HL-60/S4 treated with retinoic acid at 250 ng/mL for 4 days and 3 days (cell line): ENCODE measurements at regions not wholly inside any gene's neighbourhood (a gene's known extent, or its start where the extent isn't known, plus 50 kb on each side); places are given as distances from the start of the nearest gene placed in this dataset.
"Not testable (repeated sequence)": the region's sequence is repeated elsewhere in the genome, so short reads cannot be mapped to it uniquely, and the experiment has no call there.

Source experiments
- in situ Hi-C: fragments of 300-500 bp; cut with MboI; formaldehyde crosslinking; loops from 2 replicates; pipeline ENCODE4 v1.7.0; 2022; ENCODE audit warnings: low sequenced_read_pairs

- in situ Hi-C loops: no loop called here
Observed at GRCh38 chr4:164536814-164537213, 217.1 kb upstream of the SMIM31 start.

GRCh38 chr4:164538097-164538496 lies 215.8 kb upstream of the SMIM31 start:
- in situ Hi-C loops: no loop called here

- in situ Hi-C loops: no loop called here
Observed at GRCh38 chr4:164540987-164541386, 212.9 kb upstream of the SMIM31 start.

GRCh38 chr4:164542431-164542830 lies 211.5 kb upstream of the SMIM31 start:
- in situ Hi-C loops: no loop called here

DNA sequence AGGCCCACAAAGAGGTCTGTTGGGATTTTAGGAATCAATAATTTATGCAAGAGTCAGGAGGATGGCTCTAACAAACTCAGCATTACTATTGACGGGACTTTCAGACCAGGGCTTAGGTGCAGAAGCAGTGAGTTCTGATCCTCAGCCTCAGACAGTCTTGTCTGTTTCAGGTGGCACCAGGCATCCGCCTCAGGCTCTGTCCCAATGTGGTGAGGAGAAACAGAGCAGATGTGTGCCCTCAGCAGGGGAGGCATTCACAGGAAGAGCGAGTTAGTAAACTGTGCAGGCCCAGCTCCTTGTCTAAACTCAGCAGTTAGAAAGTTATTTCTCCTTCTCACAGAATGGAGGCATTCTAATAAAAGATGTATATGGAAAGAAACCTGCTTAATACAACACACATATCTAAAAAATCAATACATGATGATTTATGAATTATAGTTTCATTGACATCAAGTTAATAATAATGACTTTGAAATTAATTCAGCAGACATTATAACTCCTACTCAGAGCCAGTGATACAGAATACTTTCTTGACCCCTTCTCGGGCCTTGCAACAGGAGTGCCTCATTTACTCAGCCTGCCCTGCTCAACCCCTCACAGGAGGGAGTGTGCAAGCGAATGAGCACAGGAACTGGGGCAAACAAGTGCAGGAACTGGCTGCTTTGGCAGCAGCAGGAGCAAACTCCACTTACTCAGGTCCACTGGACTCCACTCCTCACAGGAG lies 202.8 kb upstream of the SMIM31 start:
- in situ Hi-C loops: no loop called here

DNA sequence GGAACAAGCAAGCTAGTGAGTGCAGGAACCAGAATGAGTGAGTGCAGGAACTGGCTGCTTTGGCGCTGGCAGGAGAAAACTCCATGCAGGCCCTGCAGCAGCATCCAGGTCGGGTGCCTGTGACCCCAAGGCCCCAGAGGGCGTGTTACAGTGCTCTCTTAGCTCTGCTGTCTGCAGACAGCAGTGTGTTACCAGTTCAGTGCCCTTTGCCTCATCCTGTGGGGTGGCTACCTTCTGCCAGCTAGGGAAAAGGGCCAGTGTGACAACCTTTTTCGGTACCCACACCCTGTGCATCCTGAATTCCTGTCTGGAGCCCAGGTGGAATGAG lies 202.3 kb upstream of the SMIM31 start:
- in situ Hi-C loops: no loop called here

GRCh38 chr4:164571593-164572390 lies 182.1 kb upstream of the SMIM31 start:
- in situ Hi-C loops: no loop called here

- in situ Hi-C loops: no loop called here
Observed at GRCh38 chr4:164572877-164573279, 181.1 kb upstream of the SMIM31 start.

GRCh38 chr4:164575861-164576260 lies 178.1 kb upstream of the SMIM31 start:
- in situ Hi-C loops: no loop called here

DNA sequence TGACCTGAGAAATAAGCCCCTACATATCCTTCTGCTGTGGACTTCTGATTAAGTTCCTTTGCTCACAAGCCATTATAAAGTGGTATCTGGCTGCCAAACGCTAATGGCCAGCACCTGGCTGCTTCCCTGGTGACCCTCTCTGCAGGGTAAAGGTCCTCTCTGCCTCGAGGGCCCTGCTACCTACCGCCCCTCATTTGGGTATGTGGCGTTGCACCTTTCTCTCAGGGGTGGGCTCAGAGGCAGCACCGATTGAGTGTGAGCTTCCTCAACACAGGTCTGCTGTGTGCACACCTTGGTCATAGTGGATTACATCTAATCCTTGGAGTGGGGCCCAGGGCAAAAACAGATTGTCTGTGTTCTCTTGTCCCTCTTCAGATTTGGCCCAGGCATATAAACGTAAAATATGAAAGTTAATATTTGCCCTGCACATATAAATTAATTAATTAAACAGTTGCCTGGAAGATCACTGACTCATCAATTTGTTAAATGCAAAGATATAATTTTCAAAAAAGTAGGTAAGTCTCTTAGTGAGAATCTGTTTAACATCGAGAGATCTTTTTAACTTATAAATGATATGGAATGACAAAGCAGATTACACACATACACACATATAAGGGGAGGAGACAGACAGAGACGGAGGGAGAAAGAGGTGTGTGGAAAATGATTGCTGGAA lies 174.5 kb upstream of the SMIM31 start:
- in situ Hi-C loops: no loop called here

- in situ Hi-C loops: no loop called here
Observed at GRCh38 chr4:164591666-164592065, 162.3 kb upstream of the SMIM31 start.

GRCh38 chr4:164595751-164596150 lies 158.2 kb upstream of the SMIM31 start:
- in situ Hi-C loops: no loop called here

DNA sequence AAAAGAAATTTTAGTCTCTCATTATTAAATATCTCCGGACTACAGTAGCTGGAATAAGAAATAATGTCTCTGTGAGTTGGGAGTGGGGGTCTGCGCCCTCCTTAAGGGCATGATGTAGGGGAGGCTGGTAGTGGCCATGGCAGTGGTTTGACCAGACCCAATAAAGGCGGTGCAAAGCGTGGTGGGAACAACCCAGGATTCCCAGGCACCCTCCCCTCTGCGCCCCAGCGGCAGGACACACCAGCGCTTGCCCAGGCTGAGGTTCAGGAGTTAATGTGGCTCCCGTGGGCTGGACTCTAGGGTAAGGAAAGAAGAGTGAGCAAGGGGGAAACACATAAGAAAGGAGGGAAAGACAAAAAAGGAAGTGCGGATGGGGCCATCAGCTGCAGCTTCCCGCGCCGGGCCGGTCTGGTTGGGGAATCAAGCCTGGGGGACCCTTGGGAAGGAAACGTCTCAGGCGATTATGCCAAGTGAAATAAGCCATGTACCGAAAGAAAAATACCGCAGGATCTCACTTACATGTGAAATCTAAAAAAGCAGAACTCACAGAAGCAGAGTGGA lies 157.5 kb upstream of the SMIM31 start:
- in situ Hi-C loops: no loop called here

DNA sequence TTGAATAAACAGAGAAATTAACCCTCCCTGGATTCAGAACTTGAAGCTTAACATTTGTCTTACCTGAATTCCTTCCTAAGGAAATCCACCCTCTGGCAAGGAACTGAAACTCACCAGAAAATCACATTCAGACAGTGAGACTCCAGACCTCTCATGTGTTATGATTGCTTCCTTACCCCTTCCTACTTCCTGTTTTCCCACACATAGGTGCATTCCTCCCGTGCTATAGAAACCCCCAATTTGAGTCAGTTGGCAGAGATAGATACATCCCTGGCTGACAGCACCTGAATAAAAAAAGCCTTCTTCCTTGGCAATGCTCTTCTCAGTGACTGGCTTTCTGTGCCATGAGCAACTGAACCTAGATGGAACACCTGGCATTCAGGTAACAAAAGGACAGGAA lies 157.0 kb upstream of the SMIM31 start:
- in situ Hi-C loops: no loop called here

DNA sequence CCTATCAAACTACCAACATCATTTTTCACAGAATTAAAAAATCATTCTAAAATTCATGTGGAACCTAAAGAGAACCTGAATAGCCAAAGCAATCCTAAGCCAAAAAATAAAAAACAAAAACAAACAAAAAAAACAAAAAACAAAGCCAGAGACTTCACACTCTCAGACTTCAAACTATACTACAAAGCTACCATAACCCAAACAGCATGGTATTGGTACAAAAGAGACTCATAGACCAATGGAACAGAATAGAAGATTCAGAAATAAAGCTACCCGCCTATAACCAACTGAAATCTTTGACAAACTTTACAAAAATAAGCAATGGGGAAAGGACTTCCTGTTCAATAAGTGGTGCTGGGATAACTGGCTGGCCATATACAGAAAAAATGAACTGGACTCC lies 152.3 kb upstream of the SMIM31 start:
- in situ Hi-C loops: no loop called here

DNA sequence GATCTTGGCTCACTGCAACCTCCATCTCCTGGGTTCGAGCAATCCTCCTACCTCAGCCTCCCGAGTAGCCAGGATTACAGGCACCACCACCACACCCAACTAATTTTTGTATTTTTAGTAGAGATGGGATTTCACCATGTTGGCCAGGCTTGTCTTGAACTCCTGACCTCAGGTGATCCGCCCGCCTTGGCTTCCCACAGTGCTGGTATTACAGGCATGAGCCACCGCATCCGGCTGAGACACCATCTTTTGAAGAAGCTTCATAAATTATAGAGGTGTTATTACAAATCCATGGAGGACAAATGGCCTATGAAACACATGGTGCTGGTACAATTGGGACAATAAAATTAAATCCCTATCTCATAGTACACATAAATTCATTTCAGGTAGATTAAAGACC lies 148.1 kb upstream of the SMIM31 start:
- in situ Hi-C loops: not testable (repeated sequence)

DNA sequence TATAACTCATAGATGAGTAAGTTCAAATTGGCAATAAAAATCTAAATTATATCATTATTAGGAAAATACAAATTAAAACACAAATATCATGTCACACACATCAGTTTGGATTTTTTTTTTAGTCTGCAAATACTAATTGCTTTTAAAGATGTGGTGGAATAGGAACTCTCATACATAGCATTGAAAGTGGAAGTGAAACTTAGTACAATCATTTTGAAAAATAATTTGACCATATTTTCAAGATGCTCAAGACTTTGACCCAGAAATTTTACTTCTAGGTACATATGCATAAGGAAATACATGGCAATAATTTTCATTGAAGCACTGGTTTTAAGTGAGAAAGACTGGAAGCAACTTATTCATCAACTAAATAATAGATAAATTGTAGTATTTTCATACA lies 147.5 kb upstream of the SMIM31 start:
- in situ Hi-C loops: no loop called here

DNA sequence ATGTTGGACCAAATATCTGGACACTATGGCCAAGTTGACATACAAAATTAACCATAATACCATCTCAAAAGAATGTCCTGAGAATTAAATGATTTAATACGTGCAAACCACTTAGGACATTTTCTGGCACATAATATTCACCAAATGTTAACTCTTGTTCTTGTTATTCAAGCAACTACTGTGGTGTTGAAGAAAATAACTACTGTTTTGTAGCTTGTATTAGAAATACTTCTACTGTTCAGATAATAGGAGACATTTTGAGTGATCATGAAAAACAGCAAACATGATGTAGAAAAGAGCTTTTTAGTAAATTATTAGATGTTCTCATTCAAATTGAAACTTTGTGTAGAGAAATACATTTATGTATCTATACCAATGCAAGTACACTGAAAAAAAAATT lies 140.7 kb upstream of the SMIM31 start:
- in situ Hi-C loops: no loop called here

- in situ Hi-C loops: no loop called here
Observed at GRCh38 chr4:164613792-164614191, 140.1 kb upstream of the SMIM31 start.

DNA sequence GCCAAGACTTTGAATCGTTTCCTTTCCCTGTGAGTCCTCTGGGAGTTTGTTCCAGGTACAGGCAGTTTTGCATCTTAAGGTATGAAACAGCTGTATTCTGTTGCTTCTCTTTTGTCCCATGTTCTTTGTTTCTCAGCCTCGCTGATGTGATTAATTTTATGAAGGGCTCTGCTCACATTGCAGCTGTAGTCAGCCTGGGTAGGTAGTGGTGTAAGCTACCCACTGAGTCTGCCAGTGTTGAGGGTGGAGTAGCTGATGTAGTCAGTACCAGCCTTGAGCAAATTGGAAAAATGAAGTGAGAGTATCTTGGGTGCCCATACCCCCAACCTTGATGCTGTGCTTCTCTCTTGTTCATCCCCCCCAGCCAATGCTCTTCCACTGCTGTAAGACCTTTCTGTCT lies 139.6 kb upstream of the SMIM31 start:
- in situ Hi-C loops: no loop called here

DNA sequence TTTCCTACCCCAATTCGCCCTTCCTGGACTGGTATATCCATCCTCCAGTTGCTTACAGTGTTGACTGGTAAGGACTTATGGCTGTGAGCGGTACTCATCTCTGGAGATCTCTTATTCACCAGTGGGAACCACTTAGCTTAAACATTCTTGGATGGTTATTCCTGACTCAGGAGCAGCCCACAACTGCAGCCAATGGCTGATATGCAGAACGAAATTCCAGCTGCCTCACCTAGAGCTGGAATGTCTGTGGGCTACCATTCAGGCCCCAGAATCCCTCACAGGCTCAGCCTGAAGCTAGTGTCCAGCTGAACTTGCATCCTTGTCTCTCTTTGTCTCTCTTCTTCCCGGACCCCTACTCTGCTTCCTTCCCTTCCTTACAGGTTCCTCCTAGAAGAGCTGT lies 138.9 kb upstream of the SMIM31 start:
- in situ Hi-C loops: no loop called here

GRCh38 chr4:164615964-164616363 lies 138.0 kb upstream of the SMIM31 start:
- in situ Hi-C loops: no loop called here
